Uterus (tissue), 3 donors: ENCODE measurements at regions not wholly inside any gene's neighbourhood (a gene's known extent, or its start where the extent isn't known, plus 50 kb on each side); places are given as distances from the start of the nearest gene placed in this dataset.
A peak's percentile ranks its signal among the peaks of the same experiment; 100 is the strongest.

ENCODE experiments used
- DNase-seq, 2 donors: peaks; one replicate each; pipeline ENCODE4 v3.0.0-alpha.2; 2019 to 2020
- H3K27ac ChIP-seq, 2 donors: fragments of 200-600 bp; sonication (generic); 1 replicate in 1 of 2; 2 replicates in 1 of 2; pipeline ENCODE4 v1.5.1; 2016 to 2018
- H3K27me3 ChIP-seq, 2 donors: fragments of 200-600 bp; sonication (generic); one replicate each; pipeline ENCODE4 v1.5.1; 2018 to 2019; ENCODE audit warnings: control low read depth in 1 of 2
- H3K36me3 ChIP-seq, 2 donors: fragments of 200-600 bp; sonication (generic); one replicate each; pipeline ENCODE4 v1.5.1; 2019; ENCODE audit warnings: control low read depth in 1 of 2
- H3K4me1 ChIP-seq, 2 donors: fragments of 200-600 bp; sonication (generic); one replicate each; pipeline ENCODE4 v1.5.1; 2018 to 2019; ENCODE audit warnings: control low read depth in 1 of 2
- H3K4me3 ChIP-seq, 2 donors: fragments of 200-600 bp; sonication (generic); 1 replicate in 1 of 2; 2 replicates in 1 of 2; pipeline ENCODE4 v1.5.1; 2018 to 2019; ENCODE audit warnings: mild to moderate bottlenecking in 1 of 2
- H3K9me3 ChIP-seq, 2 donors: fragments of 200-600 bp; sonication (generic); one replicate each; pipeline ENCODE4 v1.5.1; 2019; ENCODE audit warnings: control low read depth in 1 of 2
- POLR2A ChIP-seq, 2 donors: fragments of 450-650 bp; IDR thresholded peaks; one replicate each; pipeline ENCODE4 v1.6.1; 2016; ENCODE audit warnings: antibody characterized with exemption in 2 of 2, mild to moderate bottlenecking in 1 of 2, moderate library complexity in 1 of 2
- intact Hi-C: fragments of 100-400 bp; cut with DNase I; formaldehyde crosslinking; loops from one replicate; pipeline ENCODE4 v1.15.1; 2023; ENCODE audit warnings: low total_unique reads
- TF ChIP-seq, protein P1 (sequence below), 4 experiments: fragments of 200-600 bp in 2 of 4; fragments of 450-650 bp in 2 of 4; sonication (generic) in 2 of 4; IDR thresholded peaks; one replicate each; pipeline ENCODE4 v1.5.1; 2016 to 2019; ENCODE audit warnings: antibody characterized with exemption in 4 of 4, mild to moderate bottlenecking in 2 of 4, moderate library complexity in 1 of 4
- donor health status: DM: yes; HTN: yes; CAD: no.

- intact Hi-C loops = no loop called here
- Histone ChIP-seq H3K27me3 (no peaks in the 10 kb centered on the region), H3K4me3 (no peak overlapping the region), H3K4me1 (no peaks in the 10 kb centered on the region), H3K27ac (no peak overlapping the region), H3K9me3 (no peaks in the 10 kb centered on the region), H3K36me3 (no peaks in the 10 kb centered on the region)
- peak in 1 of 2 donors; percentile 10 for DNase-seq
- TF ChIP-seq POLR2A (IDR thresholded peaks at IDR 0.05) = no peak
- TF ChIP-seq, protein P1, sequence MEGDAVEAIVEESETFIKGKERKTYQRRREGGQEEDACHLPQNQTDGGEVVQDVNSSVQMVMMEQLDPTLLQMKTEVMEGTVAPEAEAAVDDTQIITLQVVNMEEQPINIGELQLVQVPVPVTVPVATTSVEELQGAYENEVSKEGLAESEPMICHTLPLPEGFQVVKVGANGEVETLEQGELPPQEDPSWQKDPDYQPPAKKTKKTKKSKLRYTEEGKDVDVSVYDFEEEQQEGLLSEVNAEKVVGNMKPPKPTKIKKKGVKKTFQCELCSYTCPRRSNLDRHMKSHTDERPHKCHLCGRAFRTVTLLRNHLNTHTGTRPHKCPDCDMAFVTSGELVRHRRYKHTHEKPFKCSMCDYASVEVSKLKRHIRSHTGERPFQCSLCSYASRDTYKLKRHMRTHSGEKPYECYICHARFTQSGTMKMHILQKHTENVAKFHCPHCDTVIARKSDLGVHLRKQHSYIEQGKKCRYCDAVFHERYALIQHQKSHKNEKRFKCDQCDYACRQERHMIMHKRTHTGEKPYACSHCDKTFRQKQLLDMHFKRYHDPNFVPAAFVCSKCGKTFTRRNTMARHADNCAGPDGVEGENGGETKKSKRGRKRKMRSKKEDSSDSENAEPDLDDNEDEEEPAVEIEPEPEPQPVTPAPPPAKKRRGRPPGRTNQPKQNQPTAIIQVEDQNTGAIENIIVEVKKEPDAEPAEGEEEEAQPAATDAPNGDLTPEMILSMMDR (IDR thresholded peaks at IDR 0.05) = no peak
Observed at GRCh38 chr11:119482521-119483011, 59.6 kb upstream of the THY1 start.

DNA sequence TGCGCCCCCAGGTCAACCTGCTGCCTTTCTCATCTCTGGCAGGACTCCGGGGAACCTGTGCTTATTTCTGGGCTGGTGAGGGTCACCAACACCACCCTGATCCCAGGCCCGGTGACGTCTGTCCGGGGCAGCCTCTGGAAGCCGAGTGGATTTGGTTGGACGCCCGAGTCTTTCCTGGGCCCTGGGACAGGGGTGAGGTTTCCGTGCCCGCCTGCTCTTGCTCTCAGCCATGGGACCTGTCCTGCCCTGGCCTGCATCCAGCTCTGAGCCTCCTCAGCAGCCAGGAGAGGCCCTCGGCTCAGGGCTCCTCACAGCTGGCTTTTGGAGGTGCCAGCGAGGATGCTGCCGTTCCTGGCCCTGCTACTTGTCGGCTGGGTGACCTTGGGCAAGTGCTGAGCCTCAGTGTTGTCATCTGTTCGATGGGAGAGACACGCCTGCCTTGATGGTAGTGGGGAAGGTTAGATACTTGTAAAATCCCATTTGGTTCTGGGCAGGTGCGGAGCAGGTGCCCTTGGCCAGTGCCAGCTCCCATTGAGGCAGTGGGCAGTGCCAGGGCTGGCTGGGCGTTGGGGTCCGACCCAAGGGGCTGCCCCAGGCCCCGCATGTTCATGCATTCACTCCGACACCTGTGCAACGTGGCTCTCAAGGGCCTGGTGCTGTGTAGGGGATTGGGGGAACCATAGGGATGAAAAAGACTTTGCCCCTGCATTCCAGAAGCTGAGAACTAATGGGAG, 58.9 kb upstream of the THY1 start:
- Histone ChIP-seq H3K4me1 (no peaks in the 10 kb centered on the region), H3K4me3 (no peak overlapping the region), H3K27me3 (no peaks in the 10 kb centered on the region), H3K27ac (no peak overlapping the region), H3K9me3 (no peaks in the 10 kb centered on the region), H3K36me3 (no peaks in the 10 kb centered on the region)
- intact Hi-C loops = no loop called here
- TF ChIP-seq, protein P1 (IDR thresholded peaks at IDR 0.05) = no peak
- TF ChIP-seq POLR2A (IDR thresholded peaks at IDR 0.05) = no peak
- DNase-seq = peak in 1 of 2 donors; percentile 21

GRCh38 chr11:119481021-119481666, 58.2 kb upstream of the THY1 start:
- peak; percentile 75 to 87 for DNase-seq
- no peaks in the 10 kb centered on the region for H3K4me1 ChIP-seq
- no peak overlapping the region for H3K27ac ChIP-seq
- no peaks in the 10 kb centered on the region for H3K36me3 ChIP-seq
- intact Hi-C loops = no loop called here
- H3K9me3 ChIP-seq = no peaks in the 10 kb centered on the region
- H3K4me3 ChIP-seq = no peak overlapping the region
- TF ChIP-seq, protein P1 (IDR thresholded peaks at IDR 0.05) = peak; percentile 80 to 94 (median 90)
- TF ChIP-seq POLR2A (IDR thresholded peaks at IDR 0.05) = no peak
- no peaks in the 10 kb centered on the region for H3K27me3 ChIP-seq

DNA sequence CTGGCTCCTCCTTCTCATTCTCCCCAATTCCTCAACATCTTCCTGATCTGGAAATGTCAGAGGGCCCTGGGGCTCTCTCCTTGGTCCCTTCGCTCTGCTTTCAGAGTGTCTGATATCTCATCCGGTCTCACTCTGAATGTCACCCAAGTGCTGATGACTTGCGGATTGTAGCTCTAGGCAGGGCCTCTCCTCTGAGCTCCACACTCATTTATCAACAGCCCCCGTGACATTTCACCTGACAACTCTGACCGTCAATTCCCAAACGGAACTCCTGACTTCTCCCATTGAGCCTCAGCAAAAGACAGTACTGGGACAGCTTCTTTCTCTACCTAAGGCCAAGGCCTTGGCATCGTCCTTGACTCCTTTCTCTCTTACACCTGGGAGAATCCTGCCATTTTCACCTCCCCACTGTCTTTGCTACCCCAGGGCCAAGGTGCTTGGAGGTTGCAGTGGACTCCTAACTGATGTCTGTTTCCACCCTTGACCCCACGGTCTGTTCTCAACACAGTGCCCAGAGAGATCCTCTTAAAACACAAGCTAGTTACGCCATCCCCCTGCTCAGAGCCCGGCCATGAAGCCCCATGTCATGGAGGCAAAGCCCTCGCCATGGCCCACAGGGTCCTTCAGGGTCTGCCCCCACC, 57.5 kb upstream of the THY1 start:
- no peaks in the 10 kb centered on the region for H3K4me1 ChIP-seq
- H3K27me3 ChIP-seq = no peaks in the 10 kb centered on the region
- no peaks in the 10 kb centered on the region for H3K9me3 ChIP-seq
- H3K27ac ChIP-seq = no peak overlapping the region
- no peaks in the 10 kb centered on the region for H3K36me3 ChIP-seq
- no peak overlapping the region for H3K4me3 ChIP-seq
- intact Hi-C loops = no loop called here
- TF ChIP-seq, protein P1 (IDR thresholded peaks at IDR 0.05) = no peak
- no peak for TF ChIP-seq POLR2A (IDR thresholded peaks at IDR 0.05)
- DNase-seq = peak in 1 of 2 donors; percentile 10
